HCT116 (cell line): ENCODE measurements at regions not wholly inside any gene's neighbourhood (a gene's known extent, or its start where the extent isn't known, plus 50 kb on each side); places are given as distances from the start of the nearest gene placed in this dataset.

Experiments used
- ATAC-seq: fragments of 200-7000 bp; cut with Tn5 transposase; 2 replicates; pipeline ENCODE4 v1.9.1; 2020; ENCODE audit warnings: mild to moderate bottlenecking, moderate library complexity
- BruUV-seq: library from RNA; stranded (reverse); fragments of 400-500 nt; replicated peaks from 2 replicates; lab custom pipeline; 2021; lab: Mats Ljungman, UMichigan
- CTCF ChIA-PET: fragments of 300-600 bp; sonication (Branson Sonifier 250); formaldehyde crosslinking; loops from one replicate; lab custom pipeline; 2021; ENCODE audit warnings: antibody characterized with exemption; lab: Charles Lee
- POLR2A ChIA-PET: fragments of 300-600, 350-600 bp; sonication (Branson Sonifier 250); formaldehyde crosslinking; loops from one replicate; lab custom pipeline; 2021; ENCODE audit warnings: antibody characterized with exemption; lab: Charles Lee
- RAD21 ChIA-PET, 2 experiments: fragments of 300-600 bp; sonication (Branson Sonifier 250); formaldehyde crosslinking; loops; one replicate each; lab custom pipeline; 2023; ENCODE audit warnings: low total read pairs in 2 of 2; ENCODE audit not compliant: uncharacterized antibody in 2 of 2, unreplicated experiment in 2 of 2, low non-redundant PET in 1 of 2; lab: Charles Lee
- DNase-seq: peaks from one replicate; pipeline ENCODE4 v3.0.0-alpha.2; 2010; ENCODE audit warnings: low read depth, low spot score
- H2AFZ ChIP-seq: fragments of 200-600 bp; shearing (Covaris generic), sonication (generic); 2 replicates; pipeline ENCODE4 v1.6.1; 2017; ENCODE audit warnings: low read depth, mixed run types, mixed read lengths, antibody characterized with exemption, low read length; ENCODE audit not compliant: poor library complexity, severe bottlenecking
- H3K27ac ChIP-seq: 2 replicates; pipeline ENCODE4 v1.5.1; 2012; ENCODE audit warnings: low read depth, low read length
- H3K27me3 ChIP-seq: fragments of 200-600 bp; sonication (generic); 2 replicates; pipeline ENCODE4 v1.6.1; 2016; ENCODE audit warnings: mixed run types, low read length, mixed read lengths; ENCODE audit not compliant: insufficient read depth
- H3K36me3 ChIP-seq, 2 experiments: fragments of 200-500 bp in 1 of 2; fragments of 200-600 bp in 1 of 2; sonication (Bioruptor generic) in 1 of 2; sonication (generic) in 1 of 2; 2 replicates each; pipeline versions ENCODE4 v1.5.1 to v1.6.1; 2014 to 2016; ENCODE audit warnings: low read length in 2 of 2, inconsistent platforms in 1 of 2, mixed read lengths in 1 of 2, mixed run types in 1 of 2; ENCODE audit not compliant: insufficient read depth in 2 of 2, control insufficient read depth in 1 of 2
- H3K4me1 ChIP-seq, 2 experiments: fragments of 200-600 bp in 1 of 2; sonication (generic) in 1 of 2; 2 replicates each; pipeline versions ENCODE4 v1.5.1 to v1.6.1; 2012 to 2017; ENCODE audit warnings: low read length in 2 of 2, inconsistent platforms in 1 of 2, mild to moderate bottlenecking in 1 of 2, mixed read lengths in 1 of 2, mixed run types in 1 of 2, moderate library complexity in 1 of 2; ENCODE audit not compliant: insufficient read depth in 2 of 2, control insufficient read depth in 1 of 2
- H3K4me2 ChIP-seq: fragments of 200-600 bp; sonication (generic); 2 replicates; pipeline ENCODE4 v1.6.1; 2017; ENCODE audit warnings: mixed run types, low read length, mixed read lengths
- H3K4me3 ChIP-seq, 2 experiments: fragments of 200-600 bp in 1 of 2; sonication (generic) in 1 of 2; replicated peaks in 1 of 2; 2 replicates each; pipeline ENCODE4 v1.5.1; 2011 to 2016; ENCODE audit warnings: low read length in 2 of 2, control low read depth in 1 of 2, low read depth in 1 of 2, mild to moderate bottlenecking in 1 of 2, mixed read lengths in 1 of 2, mixed run types in 1 of 2
- H3K79me2 ChIP-seq: fragments of 200-600 bp; sonication (generic); 2 replicates; pipeline ENCODE4 v1.6.1; 2017; ENCODE audit warnings: mild to moderate bottlenecking, mixed run types, low read length, moderate library complexity, mixed read lengths; ENCODE audit not compliant: insufficient read depth
- H3K9ac ChIP-seq: fragments of 200-600 bp; sonication (generic); 2 replicates; pipeline ENCODE4 v1.6.1; 2016; ENCODE audit warnings: low read length, mixed read lengths
- H3K9me2 ChIP-seq: fragments of 200-600 bp; sonication (generic), shearing (Covaris generic); 2 replicates; pipeline ENCODE4 v1.6.1; 2017; ENCODE audit warnings: mixed run types, mild to moderate bottlenecking, moderate library complexity; ENCODE audit not compliant: insufficient read depth
- H3K9me3 ChIP-seq, 2 experiments: fragments of 200-500 bp in 1 of 2; fragments of 200-600 bp in 1 of 2; sonication (Bioruptor generic) in 1 of 2; sonication (generic) in 1 of 2; 2 replicates each; pipeline ENCODE4 v1.6.1; 2014 to 2017; ENCODE audit warnings: low read length in 2 of 2, mixed read lengths in 2 of 2, inconsistent platforms in 1 of 2, low read depth in 1 of 2, mild to moderate bottlenecking in 1 of 2, mixed run types in 1 of 2, moderate library complexity in 1 of 2; ENCODE audit not compliant: control insufficient read depth in 1 of 2, insufficient read depth in 1 of 2
- H4K20me1 ChIP-seq: fragments of 200-600 bp; sonication (generic), shearing (Covaris generic); 2 replicates; pipeline ENCODE4 v1.6.1; 2017; ENCODE audit warnings: mixed run types, mild to moderate bottlenecking, moderate library complexity; ENCODE audit not compliant: insufficient read depth
- CBX3 ChIP-seq: IDR thresholded peaks from 2 replicates; pipeline ENCODE4 v1.6.1; 2012; ENCODE audit warnings: low read depth
- EZH2 ChIP-seq: fragments of 200-600 bp; sonication (generic); IDR thresholded peaks from 2 replicates; pipeline ENCODE4 v1.6.1; 2017; ENCODE audit warnings: antibody characterized with exemption, mixed run types
- FOSL1 ChIP-seq: IDR thresholded peaks from 2 replicates; pipeline ENCODE4 v1.6.1; 2012; ENCODE audit warnings: low read depth
- JUND ChIP-seq: IDR thresholded peaks from 2 replicates; pipeline ENCODE4 v1.6.1; 2012
- POLR2A ChIP-seq: IDR thresholded peaks from 2 replicates; pipeline ENCODE4 v1.7.0; 2011; ENCODE audit warnings: borderline replicate concordance; ENCODE audit not compliant: insufficient read depth, insufficient read length; ENCODE audit errors: extremely low read depth
- REST ChIP-seq: IDR thresholded peaks from 2 replicates; pipeline ENCODE4 v1.6.1; 2012; ENCODE audit warnings: low read depth
- ZFX ChIP-seq: fragments of 450-650 bp; IDR thresholded peaks from 2 replicates; pipeline ENCODE4 v1.6.1; 2017
- ZNF274 ChIP-seq: fragments of 200-500 bp; sonication (Bioruptor generic); IDR thresholded peaks from 2 replicates; pipeline ENCODE4 v1.6.1; 2014; ENCODE audit warnings: mild to moderate bottlenecking, low read depth, low read length, inconsistent platforms
- intact Hi-C: fragments of 100-400 bp; cut with micrococcal nuclease; formaldehyde crosslinking; loops from 2 replicates; pipeline ENCODE4 v1.10.0; 2022

GRCh38 chr19:28941833-28942232 is 271.1 kb downstream of the UQCRFS1 start:
- intact Hi-C loops: no loop called here
- Histone ChIP-seq H2AFZ (no peak overlapping the region), H3K4me1 (no peaks in the 10 kb centered on the region), H3K9ac (no peak overlapping the region)
- CTCF ChIA-PET: no interaction called here
- TF ChIP-seq JUND (no peak), POLR2A (no peak), ZNF274 (no peak), CBX3 (no peak), FOSL1 (no peak), EZH2 (no peak), REST (no peak), ZFX (no peak)
- TF ChIP-seq, all 23 proteins: peak for 0
- RAD21 ChIA-PET: no interaction called here
- no peak overlapping the region for H3K4me3 ChIP-seq
- H3K9me2 ChIP-seq: no peaks in the 10 kb centered on the region
- H3K4me2 ChIP-seq: no peak overlapping the region
- H3K36me3 ChIP-seq: no peaks in the 10 kb centered on the region
- H4K20me1 ChIP-seq: no peaks in the 10 kb centered on the region
- no TSS peak for BruUV-seq
- DNase-seq (no peak), ATAC-seq (no peak)
- no peaks in the 10 kb centered on the region for H3K79me2 ChIP-seq
- H3K27me3 ChIP-seq: no peaks in the 10 kb centered on the region
- no peak overlapping the region for H3K27ac ChIP-seq
- POLR2A ChIA-PET: no interaction called here
- peaks cover 0 to 5% of the 10 kb centered on the region in 2 experiments; a peak in 2 of 4 replicates for H3K9me3 ChIP-seq
